Cardiac fibroblast (primary cell): ENCODE measurements at regions not wholly inside any gene's neighbourhood (a gene's known extent, or its start where the extent isn't known, plus 50 kb on each side); places are given as distances from the start of the nearest gene placed in this dataset.

Experiments used
- DNase-seq, 2 donors: peaks; one replicate each; pipeline versions ENCODE4 v3.0.0 to v3.0.0-alpha.2; 2010; ENCODE audit warnings: low read depth in 2 of 2
- H3K4me3 ChIP-seq, 2 donors: replicated peaks in 1 of 2; 1 replicate in 1 of 2; 2 replicates in 1 of 2; pipeline ENCODE4 v1.5.1; 2011; ENCODE audit warnings: low read depth in 2 of 2, low read length in 2 of 2, mild to moderate bottlenecking in 2 of 2, moderate library complexity in 1 of 2
- TF ChIP-seq, protein P1 (sequence below): IDR thresholded peaks from one replicate; pipeline ENCODE4 v1.5.1; 2011; ENCODE audit warnings: low read depth, mild to moderate bottlenecking, low read length, inconsistent platforms

DNA sequence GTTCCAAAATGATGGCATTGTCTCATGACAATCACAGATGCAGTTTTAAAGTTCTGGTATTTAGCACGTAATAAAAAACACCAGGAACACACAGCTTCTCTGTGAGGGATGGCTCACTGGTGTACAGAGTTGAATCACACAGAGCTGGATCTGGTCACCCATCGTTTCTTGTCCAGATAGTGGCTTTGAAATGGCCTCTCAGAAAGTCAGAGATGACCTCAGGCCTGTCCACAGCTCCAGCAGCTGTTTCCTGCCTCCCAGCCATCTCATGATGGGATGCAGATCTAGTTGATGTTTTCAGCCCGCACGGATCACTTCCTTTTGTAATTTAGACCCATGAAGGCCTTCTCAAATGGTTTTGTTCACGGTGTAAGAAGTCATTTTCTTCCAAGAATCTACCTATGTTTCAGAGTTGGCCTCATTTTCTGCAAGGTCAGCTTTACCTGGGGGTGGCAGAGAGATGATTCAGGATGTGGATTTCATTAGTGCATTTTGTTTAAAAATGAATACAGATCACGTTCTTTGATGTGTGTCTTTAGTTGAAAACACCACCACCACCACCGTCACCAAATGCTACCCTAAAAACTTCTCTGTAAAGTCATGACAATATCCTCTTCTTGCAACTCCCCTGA is 166.2 kb downstream of the SNX10 start:
- TF ChIP-seq, protein P1, sequence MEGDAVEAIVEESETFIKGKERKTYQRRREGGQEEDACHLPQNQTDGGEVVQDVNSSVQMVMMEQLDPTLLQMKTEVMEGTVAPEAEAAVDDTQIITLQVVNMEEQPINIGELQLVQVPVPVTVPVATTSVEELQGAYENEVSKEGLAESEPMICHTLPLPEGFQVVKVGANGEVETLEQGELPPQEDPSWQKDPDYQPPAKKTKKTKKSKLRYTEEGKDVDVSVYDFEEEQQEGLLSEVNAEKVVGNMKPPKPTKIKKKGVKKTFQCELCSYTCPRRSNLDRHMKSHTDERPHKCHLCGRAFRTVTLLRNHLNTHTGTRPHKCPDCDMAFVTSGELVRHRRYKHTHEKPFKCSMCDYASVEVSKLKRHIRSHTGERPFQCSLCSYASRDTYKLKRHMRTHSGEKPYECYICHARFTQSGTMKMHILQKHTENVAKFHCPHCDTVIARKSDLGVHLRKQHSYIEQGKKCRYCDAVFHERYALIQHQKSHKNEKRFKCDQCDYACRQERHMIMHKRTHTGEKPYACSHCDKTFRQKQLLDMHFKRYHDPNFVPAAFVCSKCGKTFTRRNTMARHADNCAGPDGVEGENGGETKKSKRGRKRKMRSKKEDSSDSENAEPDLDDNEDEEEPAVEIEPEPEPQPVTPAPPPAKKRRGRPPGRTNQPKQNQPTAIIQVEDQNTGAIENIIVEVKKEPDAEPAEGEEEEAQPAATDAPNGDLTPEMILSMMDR = no peak
- no peak overlapping the region for H3K4me3 ChIP-seq
- DNase-seq = peak in 1 of 2 donors; percentile 0

DNA sequence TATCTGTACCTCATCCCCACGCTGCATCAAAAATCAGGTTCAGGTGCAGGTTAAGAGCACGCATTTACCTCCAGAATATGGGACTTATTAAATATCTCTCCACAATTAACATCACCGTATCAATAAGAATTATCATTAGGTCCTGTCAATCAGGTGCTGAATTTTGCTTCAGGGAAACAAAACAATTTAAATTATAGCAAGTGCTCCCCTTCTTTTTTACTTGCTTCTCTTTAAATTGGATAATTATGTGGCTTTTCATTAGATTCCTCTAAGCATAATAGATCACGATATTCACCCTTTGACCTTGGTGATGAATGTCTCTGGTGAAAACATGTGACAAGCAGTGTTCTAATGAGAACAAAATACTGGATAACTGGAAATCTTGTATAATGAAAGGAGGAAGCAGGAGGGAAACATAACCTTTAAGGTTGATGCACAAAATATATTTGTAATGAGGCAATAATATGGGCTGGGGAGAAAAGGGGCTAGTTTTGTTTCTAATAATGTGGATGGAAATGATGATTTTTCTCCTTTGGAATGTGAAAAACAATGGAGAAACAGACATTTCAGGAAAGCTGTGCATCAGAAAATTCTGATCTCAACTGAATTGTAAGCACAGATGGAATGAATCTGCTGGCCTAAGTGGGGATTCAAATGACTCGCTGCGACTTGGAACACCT is 166.9 kb downstream of the SNX10 start:
- no peak overlapping the region for H3K4me3 ChIP-seq
- no peak for DNase-seq
- TF ChIP-seq, protein P1 = no peak

DNA sequence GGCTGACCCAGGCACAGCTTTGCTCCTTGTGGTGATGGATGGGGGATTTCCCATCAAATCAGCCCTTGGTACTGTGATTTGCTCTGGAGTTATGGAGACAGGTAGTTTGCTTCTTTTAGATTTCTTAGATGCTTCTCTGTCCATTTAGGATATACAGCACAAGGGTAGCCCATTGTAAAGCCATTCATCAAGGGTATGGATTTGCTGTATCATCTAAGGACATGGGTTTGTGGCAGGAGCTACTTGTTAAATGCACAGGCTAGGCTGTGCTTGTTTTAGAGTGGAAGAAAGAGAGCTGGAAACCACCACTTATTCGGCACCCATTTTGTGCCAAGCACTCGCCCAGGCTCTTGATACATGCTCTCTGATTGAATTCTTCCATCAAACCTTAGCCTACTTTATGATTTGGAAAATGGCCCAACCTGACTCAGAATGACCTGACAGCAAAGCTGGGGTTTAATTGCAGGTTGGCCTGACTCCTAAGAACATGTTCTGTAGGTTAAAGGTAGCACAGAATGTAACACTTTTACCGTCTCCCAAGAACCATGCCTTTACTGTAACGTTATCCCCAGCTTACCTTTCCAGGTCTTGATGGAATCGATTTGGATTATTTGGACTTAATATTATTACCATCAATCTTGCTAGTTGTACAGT is 168.0 kb downstream of the SNX10 start:
- no peak overlapping the region for H3K4me3 ChIP-seq
- TF ChIP-seq, protein P1 = no peak
- DNase-seq = no peak

DNA sequence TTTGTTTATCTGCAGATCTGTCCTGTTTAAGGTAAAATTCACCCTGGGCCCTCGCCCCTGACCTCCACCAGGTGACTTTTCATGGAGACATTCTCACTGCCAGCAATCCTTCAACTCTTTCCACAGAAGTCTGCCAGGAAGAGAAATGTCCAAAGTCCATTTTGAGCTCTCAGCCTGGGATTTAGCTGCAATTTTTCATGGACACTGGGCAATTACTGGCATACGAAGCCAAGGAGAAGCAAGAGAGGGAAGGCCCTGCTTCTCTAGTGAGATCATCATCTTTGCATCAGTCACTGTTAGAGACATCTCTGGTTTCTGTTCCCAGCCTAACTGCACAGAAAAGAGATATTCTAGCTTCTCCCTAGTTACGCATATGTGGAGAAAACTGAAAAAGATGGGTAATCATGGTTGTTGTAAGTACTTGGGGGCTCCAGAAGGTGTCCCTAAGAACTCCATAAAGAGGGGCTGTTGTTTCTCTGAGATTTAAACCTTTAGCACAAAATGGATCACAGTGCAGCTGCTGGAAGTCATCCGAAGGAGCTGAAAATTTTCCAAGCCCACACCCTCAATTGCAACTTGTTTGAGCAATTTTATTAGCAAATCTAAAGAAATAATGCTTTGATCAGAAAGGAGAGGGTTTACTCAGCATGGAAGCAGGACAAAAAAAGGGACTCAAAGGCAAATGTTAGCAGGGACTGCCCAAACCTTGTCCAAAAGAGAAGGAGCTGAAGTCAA is 168.9 kb downstream of the SNX10 start:
- no peak overlapping the region for H3K4me3 ChIP-seq
- no peak for DNase-seq
- TF ChIP-seq, protein P1 = no peak

DNA sequence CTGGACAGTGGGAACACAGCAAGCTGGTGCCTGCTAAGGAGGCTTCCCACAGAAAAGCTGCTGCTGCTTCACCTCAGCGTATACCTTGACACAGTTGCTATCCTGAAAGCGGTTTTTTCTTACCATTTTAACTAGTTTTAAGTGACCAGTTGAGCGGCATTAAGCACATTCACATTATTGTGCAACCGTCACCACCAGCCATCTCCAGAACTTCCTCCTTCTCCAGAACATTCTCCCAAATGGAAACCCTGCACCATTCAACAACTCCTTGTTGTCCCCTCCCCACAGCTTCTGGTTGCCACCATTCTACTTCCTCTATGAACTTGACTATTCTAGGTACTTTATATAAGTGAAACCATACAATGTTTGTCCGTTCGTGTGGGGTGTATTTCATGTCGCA is 169.9 kb downstream of the SNX10 start:
- no peak for DNase-seq
- no peak overlapping the region for H3K4me3 ChIP-seq
- TF ChIP-seq, protein P1 = no peak

DNA sequence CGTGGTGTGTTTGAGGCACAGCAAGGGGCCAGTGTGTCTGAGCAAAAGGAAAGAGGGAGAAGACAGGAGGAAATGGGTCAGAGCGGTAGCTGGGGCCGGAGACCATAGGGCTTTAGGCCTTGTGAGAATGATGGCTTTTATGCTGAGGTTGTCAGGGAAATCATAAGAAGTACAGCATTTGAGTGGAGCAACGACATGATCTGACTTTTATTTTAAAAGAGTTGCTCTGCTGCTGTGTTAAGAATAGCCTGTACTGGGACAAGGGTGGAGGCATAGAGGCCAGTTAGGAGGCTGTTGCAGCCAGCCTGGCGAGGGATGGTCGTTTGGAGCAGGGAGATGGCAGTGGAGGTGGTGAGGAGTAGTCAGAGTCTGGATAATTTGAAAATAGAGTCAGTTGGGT is 174.3 kb downstream of the SNX10 start:
- TF ChIP-seq, protein P1 = no peak

More for the DNA sequence above, 174.3 kb downstream of the SNX10 start:
- DNase-seq = no peak
- H3K4me3 ChIP-seq = no peak overlapping the region
